GM12865 (cell line): ENCODE measurements at regions not wholly inside any gene's neighbourhood (a gene's known extent, or its start where the extent isn't known, plus 50 kb on each side); places are given as distances from the start of the nearest gene placed in this dataset.
"Not testable (repeated sequence)": the region's sequence is repeated elsewhere in the genome, so short reads cannot be mapped to it uniquely, and the experiment has no call there.

ENCODE experiments used
- DNase-seq: peaks from one replicate; pipeline ENCODE4 v3.0.0; 2010; ENCODE audit warnings: low read depth
- H3K4me3 ChIP-seq: 2 replicates; pipeline ENCODE4 v1.5.1; 2011; ENCODE audit warnings: mild to moderate bottlenecking, low read depth, low read length, control low read depth
- CTCF ChIP-seq: IDR thresholded peaks from 2 replicates; pipeline ENCODE4 v1.5.1; 2011; ENCODE audit warnings: low read length, control low read depth, low read depth, inconsistent platforms; ENCODE audit not compliant: insufficient read depth; ENCODE audit errors: missing control alignments

DNA sequence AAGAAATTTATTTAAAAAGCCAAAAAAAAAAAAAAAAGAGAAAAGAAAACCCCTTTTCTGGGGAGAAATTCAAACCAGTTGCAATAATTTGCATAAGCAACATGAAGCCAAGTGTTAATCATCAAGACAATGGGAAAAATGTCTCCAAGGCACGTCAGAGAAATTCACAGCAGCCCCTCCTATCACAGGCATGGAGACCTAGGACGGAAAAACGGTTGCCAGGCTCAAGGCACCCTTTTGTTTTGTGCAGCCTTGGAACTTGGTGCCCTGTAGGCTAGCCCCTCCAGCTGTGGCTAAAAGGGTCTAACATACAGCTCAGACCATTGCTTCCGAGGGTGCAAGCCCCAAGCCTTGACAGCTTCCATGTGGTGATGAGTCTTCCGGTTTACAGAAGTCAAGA lies 509.2 kb upstream of the SOX11 start:
- no peak for DNase-seq
- H3K4me3 ChIP-seq: no peak overlapping the region
- TF ChIP-seq CTCF: no peak

GRCh38 chr2:5187283-5187682 lies 504.9 kb upstream of the SOX11 start:
- H3K4me3 ChIP-seq: no peak overlapping the region
- no peak for TF ChIP-seq CTCF
- DNase-seq: no peak

GRCh38 chr2:5188636-5189035 lies 503.5 kb upstream of the SOX11 start:
- no peak overlapping the region for H3K4me3 ChIP-seq
- no peak for DNase-seq
- no peak for TF ChIP-seq CTCF

DNA sequence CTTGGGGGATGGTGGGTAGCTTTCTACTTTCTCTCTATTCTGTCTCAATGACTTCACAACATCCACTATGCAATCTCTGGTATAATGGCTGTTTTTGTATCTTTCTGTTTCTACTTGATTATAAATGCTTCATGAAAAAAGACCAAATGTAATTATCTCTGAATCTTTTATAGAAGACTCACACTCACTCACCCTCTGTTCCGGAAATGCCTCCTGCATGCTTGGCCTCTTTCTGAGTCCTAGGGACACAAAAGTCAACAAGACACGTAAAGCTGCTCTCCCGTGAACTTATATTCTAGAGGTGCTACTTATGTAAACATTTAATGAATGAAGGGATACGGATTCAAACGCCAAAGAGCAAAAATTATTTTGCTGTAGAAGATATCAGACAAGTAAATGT lies 502.2 kb upstream of the SOX11 start:
- no peak overlapping the region for H3K4me3 ChIP-seq
- TF ChIP-seq CTCF: no peak

GRCh38 chr2:5195636-5196035 lies 496.5 kb upstream of the SOX11 start:
- DNase-seq: no peak
- no peak for TF ChIP-seq CTCF

More for the DNA sequence above, 502.2 kb upstream of the SOX11 start:
- DNase-seq: no peak

DNA sequence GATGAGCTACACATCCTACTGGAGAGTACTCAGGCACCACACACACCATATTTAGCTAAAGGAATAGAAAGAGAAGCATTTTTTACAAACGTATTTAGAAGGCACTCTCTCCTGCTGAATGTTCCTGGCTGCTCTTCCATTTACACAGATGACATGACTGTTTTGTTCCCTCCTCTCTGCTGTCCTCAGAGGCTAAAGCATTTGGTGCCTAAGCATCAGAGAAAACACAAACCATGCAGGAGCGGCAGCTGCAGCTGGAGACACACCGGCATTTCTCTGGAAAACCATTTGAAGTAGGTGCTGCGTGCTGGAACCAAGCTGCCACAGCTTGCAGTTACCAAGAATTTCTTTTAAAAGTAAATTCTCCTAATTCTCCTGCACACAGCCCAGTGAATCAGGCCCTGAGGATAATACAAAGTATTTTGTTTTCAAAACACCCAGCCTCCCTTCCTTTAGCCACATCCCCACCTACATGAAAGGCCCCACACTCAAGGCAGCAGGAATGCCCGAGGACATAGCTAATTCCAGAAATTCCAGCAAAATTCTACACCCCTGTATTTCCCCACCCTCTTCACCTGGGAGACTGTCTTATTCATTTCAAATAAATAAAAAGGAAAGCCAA lies 488.9 kb upstream of the SOX11 start:
- no peak overlapping the region for H3K4me3 ChIP-seq
- DNase-seq: no peak
- TF ChIP-seq CTCF: no peak

More at GRCh38 chr2:5195636-5196035, 496.5 kb upstream of the SOX11 start:
- H3K4me3 ChIP-seq: no peak overlapping the region

GRCh38 chr2:5206742-5207141 lies 485.4 kb upstream of the SOX11 start:
- H3K4me3 ChIP-seq, DNase-seq: not testable (repeated sequence)
